Lung microvascular endothelial cell (primary cell): ENCODE measurements at regions not wholly inside any gene's neighbourhood (a gene's known extent, or its start where the extent isn't known, plus 50 kb on each side); places are given as distances from the start of the nearest gene placed in this dataset.
A peak's percentile ranks its signal among the peaks of the same experiment; 100 is the strongest.
"Not testable (repeated sequence)": the region's sequence is repeated elsewhere in the genome, so short reads cannot be mapped to it uniquely, and the experiment has no call there.

Source experiments
- DNase-seq, 2 donors: peaks; one replicate each; pipeline versions ENCODE4 v3.0.0 to v3.0.0-alpha.2; 2010; ENCODE audit warnings: low read depth in 2 of 2

- peak in 1 of 2 donors; percentile 0 for DNase-seq
Measured at GRCh38 chr2:87956613-87957012, 59.7 kb downstream of the RNU2-63P start.

GRCh38 chr2:87949008-87949407 lies 67.3 kb downstream of the RNU2-63P start:
- not testable (repeated sequence) for DNase-seq

GRCh38 chr2:87946644-87947370 lies 69.5 kb downstream of the RNU2-63P start:
- not testable (repeated sequence) for DNase-seq

- DNase-seq: not testable (repeated sequence)
Measured at GRCh38 chr2:87939299-87939698, 77.0 kb downstream of the RNU2-63P start.

- not testable (repeated sequence) for DNase-seq
Measured at GRCh38 chr2:87919023-87919665, 93.5 kb upstream of the RGPD2 start.

GRCh38 chr2:87917194-87917593 lies 91.6 kb upstream of the RGPD2 start:
- DNase-seq: not testable (repeated sequence)

GRCh38 chr2:87910848-87911247 lies 85.3 kb upstream of the RGPD2 start:
- not testable (repeated sequence) for DNase-seq

GRCh38 chr2:87909042-87909441 lies 83.4 kb upstream of the RGPD2 start:
- not testable (repeated sequence) for DNase-seq

- DNase-seq: not testable (repeated sequence)
Measured at GRCh38 chr2:87907556-87908099, 82.0 kb upstream of the RGPD2 start.

- not testable (repeated sequence) for DNase-seq
Measured at GRCh38 chr2:87903242-87904114, 77.9 kb upstream of the RGPD2 start.

- not testable (repeated sequence) for DNase-seq
Measured at GRCh38 chr2:87883659-87884058, 58.1 kb upstream of the RGPD2 start.
